T-helper 17 cell (primary cell): ENCODE measurements at regions not wholly inside any gene's neighbourhood (a gene's known extent, or its start where the extent isn't known, plus 50 kb on each side); places are given as distances from the start of the nearest gene placed in this dataset.

Experiments used
- ATAC-seq: fragments of 150-1000 bp; cut with Tn5 transposase; 2 replicates; pipeline ENCODE4 v1.10.0; 2021; ENCODE audit warnings: mild to moderate bottlenecking, moderate library complexity
- DNase-seq, 3 donors: peaks; one replicate each; pipeline versions ENCODE4 v3.0.0 to v3.0.0-alpha.2; 2020 to 2021
- H3K9me3 ChIP-seq: one replicate; pipeline ENCODE4 v1.7.0; 2013; ENCODE audit warnings: low read length, mild to moderate bottlenecking; ENCODE audit not compliant: control insufficient read depth, poor library complexity, severe bottlenecking
- H3K27ac Mint-ChIP-seq: one replicate; pipeline ENCODE4 v1.8.0; 2022; ENCODE audit warnings: mild to moderate bottlenecking, moderate library complexity, mixed read lengths
- H3K27me3 Mint-ChIP-seq: one replicate; pipeline ENCODE4 v1.8.0; 2022; ENCODE audit warnings: mixed read lengths
- H3K36me3 Mint-ChIP-seq: one replicate; pipeline ENCODE4 v1.8.0; 2022; ENCODE audit warnings: low read depth, mixed read lengths
- H3K4me1 Mint-ChIP-seq: one replicate; pipeline ENCODE4 v1.8.0; 2022; ENCODE audit warnings: mild to moderate bottlenecking, mixed read lengths
- H3K4me3 Mint-ChIP-seq: one replicate; pipeline ENCODE4 v1.8.0; 2022; ENCODE audit warnings: mild to moderate bottlenecking, moderate library complexity, mixed read lengths

DNA sequence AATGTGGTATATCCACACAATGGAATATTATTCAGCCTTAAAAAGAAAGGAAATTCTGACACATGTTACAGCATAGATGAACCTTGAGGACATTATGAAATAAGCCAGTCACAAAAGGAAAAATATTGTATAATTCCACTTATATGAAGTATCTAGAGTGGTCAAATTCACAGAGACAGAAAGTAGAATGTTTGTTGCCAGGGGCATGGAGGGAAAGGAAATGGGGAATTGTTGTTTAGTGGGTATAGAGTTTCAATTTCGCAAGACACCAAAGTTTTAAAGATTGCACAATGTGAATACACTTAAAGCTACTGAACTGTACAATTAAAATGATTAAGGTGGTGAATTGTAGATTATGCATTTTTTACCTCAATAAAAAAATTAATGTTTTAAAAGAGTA, 92.9 kb downstream of the TXNL1 start:
- Mint-ChIP-seq H3K27me3 (no peaks in the 10 kb centered on the region), H3K36me3 (no peaks in the 10 kb centered on the region), H3K4me1 (no peaks in the 10 kb centered on the region), H3K4me3 (no peak overlapping the region), H3K27ac (no peak overlapping the region)
- ATAC-seq (no peak), DNase-seq (no peak)
- H3K9me3 ChIP-seq: no peaks in the 10 kb centered on the region

DNA sequence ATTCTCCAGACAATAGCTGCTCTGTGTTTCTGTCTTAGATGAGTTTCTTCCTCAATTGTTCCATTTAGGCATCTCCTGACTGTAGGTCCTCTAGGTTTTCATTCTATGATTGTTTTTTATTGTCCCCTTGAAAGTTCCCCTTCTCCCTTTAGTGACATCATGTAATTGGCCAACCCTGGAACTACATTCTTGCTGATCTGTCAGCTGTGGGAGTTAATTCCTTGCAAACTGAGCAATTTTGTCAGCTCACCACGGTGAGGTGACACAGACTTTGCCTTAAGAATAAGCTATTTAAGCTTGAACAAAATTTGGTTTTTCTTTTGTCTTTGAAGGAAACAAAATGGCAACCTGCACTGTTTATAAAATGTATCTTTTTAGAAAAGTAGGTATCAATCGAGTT, 95.9 kb downstream of the TXNL1 start:
- Mint-ChIP-seq H3K4me1 (no peaks in the 10 kb centered on the region), H3K4me3 (no peak overlapping the region), H3K27me3 (peaks cover 9% of the 10 kb centered on the region), H3K36me3 (no peaks in the 10 kb centered on the region), H3K27ac (no peak overlapping the region)
- DNase-seq (no peak), ATAC-seq (no peak)
- H3K9me3 ChIP-seq: no peaks in the 10 kb centered on the region

DNA sequence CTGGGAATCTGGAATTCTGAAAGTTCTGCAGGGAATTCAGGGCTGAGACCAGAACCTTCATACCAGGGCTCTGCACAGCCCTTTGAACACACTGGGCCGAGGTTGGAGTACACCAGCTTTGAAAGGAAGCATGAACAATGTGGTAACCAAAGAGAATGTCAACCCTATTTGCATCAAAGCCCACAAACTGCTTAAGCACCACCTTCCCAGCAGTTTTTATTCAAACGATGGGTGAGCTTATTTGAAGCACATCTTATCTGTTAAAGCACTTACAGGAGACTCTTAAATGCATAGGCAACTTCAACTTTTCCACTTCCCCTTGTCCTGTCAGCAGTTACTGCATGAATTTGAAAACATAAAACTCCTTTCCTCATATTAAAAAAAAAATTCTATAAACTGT, 96.6 kb downstream of the TXNL1 start:
- DNase-seq (no peak), ATAC-seq (no peak)
- Mint-ChIP-seq H3K27ac (no peak overlapping the region), H3K36me3 (no peaks in the 10 kb centered on the region), H3K27me3 (peaks cover 9% of the 10 kb centered on the region), H3K4me3 (no peak overlapping the region), H3K4me1 (no peaks in the 10 kb centered on the region)
- no peaks in the 10 kb centered on the region for H3K9me3 ChIP-seq

DNA sequence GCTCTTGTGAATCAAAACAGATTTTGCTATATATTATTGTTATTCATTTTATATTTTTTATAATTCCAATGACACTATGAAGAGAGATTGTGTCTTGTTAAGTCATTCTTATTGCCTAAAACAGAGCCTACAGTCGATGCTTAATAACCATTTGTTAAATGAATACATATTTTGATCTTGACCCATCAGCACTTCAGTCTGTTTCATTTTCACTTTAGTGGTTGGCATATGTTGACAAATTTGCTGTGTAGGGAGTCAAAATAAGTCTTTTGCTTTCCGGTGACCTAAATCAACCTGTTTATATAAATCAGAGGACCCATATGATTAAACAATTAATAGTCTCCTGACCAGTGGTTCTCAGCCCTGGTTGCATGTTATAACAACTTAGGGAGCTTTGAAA, 97.1 kb downstream of the TXNL1 start:
- Mint-ChIP-seq H3K36me3 (no peaks in the 10 kb centered on the region), H3K4me1 (no peaks in the 10 kb centered on the region), H3K27ac (no peak overlapping the region), H3K4me3 (no peak overlapping the region), H3K27me3 (peaks cover 9% of the 10 kb centered on the region)
- ATAC-seq: no peak
- DNase-seq: no peak
- no peaks in the 10 kb centered on the region for H3K9me3 ChIP-seq

DNA sequence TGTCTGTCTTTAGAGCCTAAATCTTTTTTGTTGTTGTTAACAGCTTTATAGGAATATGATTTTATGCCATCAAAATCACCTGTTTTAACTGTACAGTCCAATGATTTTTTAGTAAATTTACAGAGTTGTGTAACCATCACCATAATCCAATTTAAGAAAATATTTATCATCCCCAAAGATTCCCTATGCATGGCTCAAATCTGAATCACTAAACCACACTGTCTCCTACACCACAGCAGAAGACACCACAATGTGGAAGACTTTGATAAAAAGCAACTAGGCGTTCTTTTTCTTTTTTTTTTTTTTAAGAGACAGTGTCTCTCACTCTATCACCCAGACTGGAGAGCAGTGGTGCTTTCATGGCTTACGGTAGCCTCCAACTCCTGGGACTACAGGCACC, 99.6 kb downstream of the TXNL1 start:
- H3K27ac Mint-ChIP-seq: no peak overlapping the region
- no peaks in the 10 kb centered on the region for H3K36me3 Mint-ChIP-seq
- H3K4me1 Mint-ChIP-seq: no peaks in the 10 kb centered on the region
- DNase-seq: no peak
- H3K27me3 Mint-ChIP-seq: peaks cover 13% of the 10 kb centered on the region
- no peak for ATAC-seq
- H3K9me3 ChIP-seq: no peaks in the 10 kb centered on the region
- H3K4me3 Mint-ChIP-seq: no peak overlapping the region

DNA sequence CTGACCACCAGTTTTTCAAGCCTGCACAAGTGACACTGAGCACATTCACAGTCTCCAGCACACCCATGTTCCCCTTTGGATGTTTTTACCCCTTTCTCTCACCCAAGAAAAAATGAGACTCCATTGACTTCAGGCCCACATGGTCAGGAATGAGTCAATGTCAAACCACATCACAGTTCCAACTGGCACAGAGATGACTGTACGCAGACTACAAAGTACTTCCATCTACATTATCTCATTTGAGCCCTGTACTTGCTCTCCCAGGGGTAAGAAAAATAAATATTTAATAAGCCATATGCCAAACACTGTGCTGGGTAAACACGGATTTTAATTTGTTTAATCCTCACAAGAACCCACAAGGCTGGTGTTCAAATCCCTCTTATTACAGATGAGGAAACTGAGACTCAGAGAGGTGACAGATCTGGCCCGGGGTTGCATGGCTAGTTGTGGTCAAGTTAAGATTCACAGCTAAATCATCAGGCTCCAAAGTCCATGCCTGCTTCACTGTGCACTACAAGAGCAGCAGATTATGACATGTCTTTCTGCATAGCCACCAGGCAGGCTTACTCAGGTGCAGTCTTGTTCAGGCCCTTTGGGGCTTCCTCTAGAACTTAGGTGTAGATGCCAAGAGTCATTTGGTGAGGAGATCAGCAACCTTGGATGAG, 106.1 kb downstream of the TXNL1 start:
- no peaks in the 10 kb centered on the region for H3K9me3 ChIP-seq
- Mint-ChIP-seq H3K27me3 (peaks cover 4% of the 10 kb centered on the region), H3K4me3 (no peak overlapping the region), H3K27ac (no peak overlapping the region), H3K4me1 (no peaks in the 10 kb centered on the region), H3K36me3 (no peaks in the 10 kb centered on the region)
- DNase-seq (no peak), ATAC-seq (no peak)

DNA sequence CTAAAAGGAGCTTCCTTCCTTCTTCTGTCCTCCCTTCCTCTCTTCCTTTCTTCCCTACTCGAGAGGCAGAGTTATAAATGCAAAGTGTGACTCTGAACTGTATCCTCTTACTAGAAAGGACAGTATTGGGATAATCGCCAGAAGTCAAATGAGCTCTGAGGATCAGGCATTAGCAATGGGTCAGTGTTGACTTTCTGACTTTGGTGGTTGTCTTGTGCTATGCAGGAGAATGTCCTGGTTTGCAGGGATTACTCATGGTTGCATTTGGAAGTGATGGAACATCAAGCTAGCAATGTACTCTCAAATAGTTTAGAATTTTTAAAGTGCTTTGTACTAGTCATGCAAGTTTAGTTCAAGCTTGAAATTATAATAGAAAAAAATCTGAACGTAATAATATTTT, 115.6 kb downstream of the TXNL1 start:
- ATAC-seq: no peak
- H3K36me3 Mint-ChIP-seq: no peaks in the 10 kb centered on the region
- no peak overlapping the region for H3K27ac Mint-ChIP-seq
- peaks cover 21% of the 10 kb centered on the region for H3K27me3 Mint-ChIP-seq
- no peaks in the 10 kb centered on the region for H3K4me1 Mint-ChIP-seq
- no peaks in the 10 kb centered on the region for H3K9me3 ChIP-seq
- no peak overlapping the region for H3K4me3 Mint-ChIP-seq
- no peak for DNase-seq

DNA sequence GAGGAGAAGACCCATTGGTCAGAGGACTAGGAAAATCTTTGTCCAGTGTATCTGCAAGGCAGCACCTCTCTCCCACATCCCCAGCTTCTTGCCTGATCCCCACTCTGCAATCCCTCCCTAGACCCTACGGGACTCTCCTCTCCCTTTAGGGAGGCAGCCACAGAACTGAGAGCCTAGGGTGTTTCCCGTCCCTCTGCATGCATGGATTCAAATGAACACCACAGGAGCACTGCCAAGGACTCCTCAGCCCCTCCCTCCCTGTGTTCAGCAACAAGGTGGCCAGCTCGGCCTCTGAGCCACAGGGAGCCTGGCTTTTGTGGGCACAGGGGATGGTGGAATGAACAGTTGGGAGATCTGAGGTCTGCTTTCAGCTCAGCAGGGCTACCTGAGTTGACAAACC, 117.1 kb downstream of the TXNL1 start:
- no peaks in the 10 kb centered on the region for H3K9me3 ChIP-seq
- peaks cover 33% of the 10 kb centered on the region for H3K27me3 Mint-ChIP-seq
- H3K36me3 Mint-ChIP-seq: no peaks in the 10 kb centered on the region
- ATAC-seq (no peak), DNase-seq (no peak)
- no peak overlapping the region for H3K4me3 Mint-ChIP-seq
- no peaks in the 10 kb centered on the region for H3K4me1 Mint-ChIP-seq
- H3K27ac Mint-ChIP-seq: no peak overlapping the region

DNA sequence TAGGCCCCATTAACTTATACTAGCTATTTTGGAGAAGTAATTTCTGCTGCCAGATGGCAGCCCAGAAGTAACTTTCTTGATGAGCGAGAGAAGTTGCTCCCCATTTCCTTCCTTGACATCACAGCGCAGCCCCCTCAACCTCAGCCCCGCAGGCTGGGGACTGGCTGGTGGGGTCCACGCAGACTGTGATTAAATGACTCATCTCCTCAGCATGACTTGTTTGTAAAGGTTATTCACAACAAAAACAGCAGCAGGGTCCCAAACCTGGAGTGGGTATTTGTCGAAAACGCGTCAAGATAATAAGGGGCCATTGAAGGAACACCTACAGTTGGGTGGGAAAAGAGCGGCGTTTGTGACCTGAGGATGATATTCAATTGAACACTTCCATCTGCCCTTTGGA, 120.6 kb downstream of the TXNL1 start:
- H3K27ac Mint-ChIP-seq: no peak overlapping the region
- H3K4me3 Mint-ChIP-seq: no peak overlapping the region
- H3K27me3 Mint-ChIP-seq: peaks cover 33% of the 10 kb centered on the region
- no peaks in the 10 kb centered on the region for H3K9me3 ChIP-seq
- H3K36me3 Mint-ChIP-seq: no peaks in the 10 kb centered on the region
- no peaks in the 10 kb centered on the region for H3K4me1 Mint-ChIP-seq
- DNase-seq (no peak), ATAC-seq (no peak)

DNA sequence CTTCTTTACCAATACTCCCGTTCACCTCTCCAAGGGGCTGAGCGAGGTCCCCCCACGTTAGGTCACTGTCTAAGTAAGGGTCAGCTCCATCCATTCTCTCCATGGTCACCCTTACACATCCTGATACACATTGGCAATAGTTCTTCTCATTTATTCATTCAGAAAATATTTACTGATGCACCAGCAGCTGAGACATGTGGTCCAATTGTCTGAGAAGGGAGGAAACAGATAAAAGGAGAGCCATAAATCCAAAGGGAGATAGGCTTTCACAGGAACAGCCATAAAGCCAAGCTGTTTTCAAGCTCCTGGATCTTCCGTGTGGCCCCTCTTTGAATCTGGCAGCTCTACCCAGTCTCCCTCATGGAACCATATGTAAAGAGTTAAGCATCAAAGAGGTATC, 121.2 kb downstream of the TXNL1 start:
- ATAC-seq (no peak), DNase-seq (no peak)
- Mint-ChIP-seq H3K4me1 (no peaks in the 10 kb centered on the region), H3K4me3 (no peak overlapping the region), H3K27ac (no peak overlapping the region), H3K27me3 (peaks cover 37% of the 10 kb centered on the region), H3K36me3 (no peaks in the 10 kb centered on the region)
- H3K9me3 ChIP-seq: no peaks in the 10 kb centered on the region

DNA sequence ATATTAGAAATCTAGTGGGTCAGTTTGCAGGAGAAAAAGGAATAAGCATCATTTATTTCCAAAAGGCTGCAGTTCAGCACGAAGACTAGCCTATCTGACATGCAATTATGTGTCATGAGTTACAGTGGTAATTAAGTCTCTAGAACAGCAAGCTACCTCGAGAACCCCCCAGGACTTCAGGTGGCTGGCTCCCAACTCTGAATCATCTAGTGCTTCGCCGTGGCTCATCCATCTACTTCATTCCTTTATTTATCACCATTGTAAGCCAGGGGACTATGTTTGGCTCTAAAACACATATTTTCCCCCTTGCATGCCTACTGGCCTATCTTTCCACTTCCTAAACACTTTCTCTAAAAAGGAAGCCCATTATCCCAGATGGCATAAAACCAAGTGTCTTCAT, 121.6 kb downstream of the TXNL1 start:
- no peak overlapping the region for H3K4me3 Mint-ChIP-seq
- H3K4me1 Mint-ChIP-seq: no peaks in the 10 kb centered on the region
- H3K27me3 Mint-ChIP-seq: peaks cover 41% of the 10 kb centered on the region
- no peaks in the 10 kb centered on the region for H3K9me3 ChIP-seq
- DNase-seq (no peak), ATAC-seq (no peak)
- H3K27ac Mint-ChIP-seq: no peak overlapping the region
- no peaks in the 10 kb centered on the region for H3K36me3 Mint-ChIP-seq

DNA sequence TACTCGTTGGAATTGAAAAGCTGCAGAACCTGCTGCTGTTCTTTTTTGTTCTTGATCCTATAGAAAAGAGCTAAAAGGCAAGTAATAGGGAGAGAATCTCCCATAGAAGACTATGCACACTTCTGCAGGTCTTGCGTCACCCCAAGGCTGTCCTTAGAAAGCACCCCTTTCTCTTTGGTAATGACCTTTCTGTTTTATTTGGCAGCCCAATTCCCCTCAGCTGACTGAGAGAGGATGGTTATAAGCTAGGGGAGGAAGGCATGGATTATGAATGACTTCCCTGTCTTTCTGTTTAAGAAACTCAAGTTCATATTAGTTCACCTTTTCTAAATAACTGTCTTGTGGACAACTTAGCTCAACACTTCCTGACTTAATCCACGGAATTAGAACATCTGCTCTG, 122.9 kb downstream of the TXNL1 start:
- ATAC-seq (no peak), DNase-seq (no peak)
- H3K4me3 Mint-ChIP-seq: no peak overlapping the region
- H3K27me3 Mint-ChIP-seq: peaks cover 44% of the 10 kb centered on the region
- H3K36me3 Mint-ChIP-seq: no peaks in the 10 kb centered on the region
- H3K9me3 ChIP-seq: no peaks in the 10 kb centered on the region
- H3K27ac Mint-ChIP-seq: no peak overlapping the region
- no peaks in the 10 kb centered on the region for H3K4me1 Mint-ChIP-seq

DNA sequence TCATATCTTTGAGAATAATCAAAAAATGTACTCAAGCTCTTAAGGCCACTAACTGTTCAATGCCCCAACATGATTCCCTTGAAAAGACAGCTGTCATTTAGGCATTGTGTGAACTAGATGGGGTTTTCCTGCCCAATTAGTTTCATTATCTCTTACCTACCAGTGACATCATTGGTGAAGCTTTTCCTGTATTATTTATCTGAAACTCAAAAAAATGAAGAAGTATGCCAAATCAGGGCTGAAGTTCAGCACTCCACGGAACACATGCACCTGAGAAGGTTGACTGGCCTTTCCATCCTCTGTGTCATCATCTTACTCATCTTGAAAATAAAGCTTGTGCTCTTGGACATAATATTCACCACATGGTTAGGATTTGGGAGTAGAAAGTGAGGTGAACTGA, 126.4 kb downstream of the TXNL1 start:
- Mint-ChIP-seq H3K27ac (no peak overlapping the region), H3K4me3 (no peak overlapping the region), H3K4me1 (no peaks in the 10 kb centered on the region), H3K36me3 (no peaks in the 10 kb centered on the region), H3K27me3 (peaks cover 35% of the 10 kb centered on the region)
- H3K9me3 ChIP-seq: no peaks in the 10 kb centered on the region
- DNase-seq: no peak
- ATAC-seq: no peak

DNA sequence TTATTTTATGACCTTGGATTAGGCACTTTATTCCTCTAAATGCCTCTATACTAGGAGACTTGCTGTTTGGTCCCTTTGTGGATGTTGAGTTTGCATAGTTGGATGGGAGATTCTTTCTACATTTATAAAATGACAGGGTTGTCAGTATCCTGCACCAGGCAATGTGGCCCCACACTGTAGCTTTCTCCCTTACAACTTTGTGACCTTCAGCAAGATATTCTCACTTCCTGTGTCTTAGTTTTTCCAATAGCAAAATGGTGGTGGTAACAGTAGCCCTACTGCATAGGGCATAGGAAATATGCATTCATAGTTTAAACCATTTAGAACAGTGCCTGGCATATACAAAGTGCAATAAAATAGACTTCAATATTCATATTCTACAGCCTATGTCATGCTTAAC, 128.3 kb downstream of the TXNL1 start:
- Mint-ChIP-seq H3K27ac (no peak overlapping the region), H3K4me3 (no peak overlapping the region), H3K27me3 (peaks cover 25% of the 10 kb centered on the region), H3K36me3 (no peaks in the 10 kb centered on the region), H3K4me1 (no peaks in the 10 kb centered on the region)
- H3K9me3 ChIP-seq: no peaks in the 10 kb centered on the region
- ATAC-seq: no peak
- DNase-seq: no peak
